CD4-positive, alpha-beta T cell (primary cell): ENCODE measurements at regions not wholly inside any gene's neighbourhood (a gene's known extent, or its start where the extent isn't known, plus 50 kb on each side); places are given as distances from the start of the nearest gene placed in this dataset.

Experiments
- ATAC-seq: fragments of 200-7000 bp; cut with Tn5 transposase; one replicate; pipeline ENCODE4 v1.10.0; 2022; ENCODE audit warnings: mild to moderate bottlenecking; ENCODE audit not compliant: poor library complexity
- CTCF ChIA-PET: fragments of 350-600 bp; sonication (Branson Sonifier 250); formaldehyde crosslinking; loops from one replicate; lab custom pipeline; 2021; ENCODE audit warnings: antibody characterized with exemption, inconsistent platforms; lab: Charles Lee
- POLR2A ChIA-PET: fragments of 350-600 bp; sonication (Branson Sonifier 250); formaldehyde crosslinking; loops from one replicate; lab custom pipeline; 2021; ENCODE audit warnings: antibody characterized with exemption, inconsistent platforms; lab: Charles Lee
- DNase-seq, 14 experiments: peaks; one replicate each; pipeline ENCODE4 v3.0.0-alpha.2; 2013 to 2020; ENCODE audit warnings: mixed read lengths in 2 of 14
- H3K27ac ChIP-seq, 2 donors: one replicate each; pipeline versions ENCODE4 v1.5.1 to v1.7.0; 2013; ENCODE audit warnings: low read length in 2 of 2, low read depth in 1 of 2, mild to moderate bottlenecking in 1 of 2
- H3K27me3 ChIP-seq, 2 experiments: 1 replicate in 1 of 2; 2 replicates in 1 of 2; pipeline versions ENCODE4 v1.6.1 to v1.7.0; 2013; ENCODE audit warnings: low read length in 2 of 2, control low read depth in 1 of 2, mild to moderate bottlenecking in 1 of 2, moderate library complexity in 1 of 2; ENCODE audit not compliant: insufficient read depth in 2 of 2, control insufficient read depth in 1 of 2
- H3K36me3 ChIP-seq: one replicate; pipeline ENCODE4 v1.6.1; 2013; ENCODE audit warnings: low read length, control low read depth; ENCODE audit not compliant: insufficient read depth
- H3K4me1 ChIP-seq: one replicate; pipeline ENCODE4 v1.6.1; 2013; ENCODE audit warnings: low read length, control low read depth; ENCODE audit not compliant: insufficient read depth
- H3K4me3 ChIP-seq: one replicate; pipeline ENCODE4 v1.5.1; 2013; ENCODE audit warnings: mild to moderate bottlenecking, low read length, moderate library complexity
- H3K9me3 ChIP-seq, 2 experiments: 1 replicate in 1 of 2; 2 replicates in 1 of 2; pipeline versions ENCODE4 v1.6.1 to v1.7.0; 2013; ENCODE audit warnings: low read length in 2 of 2, mild to moderate bottlenecking in 2 of 2, control low read depth in 1 of 2, moderate library complexity in 1 of 2; ENCODE audit not compliant: control insufficient read depth in 1 of 2, insufficient read depth in 1 of 2
- H3K27ac Mint-ChIP-seq: one replicate; pipeline ENCODE4 v1.8.0; 2020; ENCODE audit warnings: mixed read lengths
- H3K27me3 Mint-ChIP-seq: one replicate; pipeline ENCODE4 v1.8.0; 2021; ENCODE audit warnings: mixed read lengths
- H3K36me3 Mint-ChIP-seq: one replicate; pipeline ENCODE4 v1.8.0; 2021; ENCODE audit warnings: low read depth, mixed read lengths
- H3K4me1 Mint-ChIP-seq: one replicate; pipeline ENCODE4 v1.8.0; 2021; ENCODE audit warnings: low read depth, mixed read lengths
- H3K4me3 Mint-ChIP-seq: one replicate; pipeline ENCODE4 v1.8.0; 2020; ENCODE audit warnings: mild to moderate bottlenecking, mixed read lengths
- H3K9me3 Mint-ChIP-seq: one replicate; pipeline ENCODE4 v1.8.0; 2020; ENCODE audit warnings: mixed read lengths
- CTCF ChIP-seq: fragments of 200-600 bp; IDR thresholded peaks from one replicate; pipeline ENCODE4 v1.8.0; 2022; ENCODE audit warnings: antibody characterized with exemption, mild to moderate bottlenecking
- intact Hi-C, 2 experiments: fragments of 100-400 bp; cut with DNase I in 1 of 2; cut with micrococcal nuclease in 1 of 2; formaldehyde crosslinking; loops; one replicate each; pipeline versions ENCODE4 v1.15.1 to v1.9.0; 2023 to 2025; cut with DNase I, micrococcal nuclease

DNA sequence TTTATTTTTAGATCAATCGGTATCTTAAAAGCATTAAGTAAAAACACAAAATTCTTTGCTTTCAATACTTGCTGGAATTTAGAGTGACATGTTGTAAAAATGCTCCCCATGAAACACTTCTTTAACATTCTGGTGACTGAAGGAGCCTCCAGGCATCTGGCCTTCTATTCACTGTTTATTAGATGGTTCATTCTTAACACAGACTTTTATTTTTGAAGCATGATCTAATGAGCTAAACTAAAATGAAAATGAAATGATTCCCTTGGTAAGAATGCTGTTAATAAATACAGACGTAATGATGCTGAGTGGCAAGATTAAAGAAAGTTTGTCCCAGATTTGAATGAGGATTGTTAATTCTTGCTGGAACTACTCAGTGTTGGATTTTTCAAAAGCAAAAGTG lies 698.4 kb downstream of the TENT5A start:
- H3K4me3 Mint-ChIP-seq, result no peak overlapping the region
- no peaks in the 10 kb centered on the region for H3K9me3 ChIP-seq
- no peak for DNase-seq
- no peak overlapping the region for H3K27ac Mint-ChIP-seq
- H3K27me3 Mint-ChIP-seq, result no peaks in the 10 kb centered on the region
- H3K36me3 Mint-ChIP-seq, result no peaks in the 10 kb centered on the region
- H3K27me3 ChIP-seq, result no peaks in the 10 kb centered on the region
- ChIA-PET CTCF (no interaction called here), POLR2A (no interaction called here)
- intact Hi-C loops, result no loop called here
- H3K27ac ChIP-seq, result no peak overlapping the region
- ATAC-seq, result no peak
- no peaks in the 10 kb centered on the region for H3K4me1 Mint-ChIP-seq
- no peaks in the 10 kb centered on the region for H3K36me3 ChIP-seq
- H3K9me3 Mint-ChIP-seq, result peaks cover 4% of the 10 kb centered on the region
- no peaks in the 10 kb centered on the region for H3K4me1 ChIP-seq
- TF ChIP-seq CTCF, result no peak
- no peak overlapping the region for H3K4me3 ChIP-seq

- intact Hi-C loops, result no loop called here
Observed at GRCh38 chr6:81051952-81052351, 700.5 kb downstream of the TENT5A start.

GRCh38 chr6:81049425-81050042 lies 702.9 kb downstream of the TENT5A start:
- Mint-ChIP-seq H3K9me3 (peaks cover 4% of the 10 kb centered on the region), H3K4me1 (no peaks in the 10 kb centered on the region), H3K36me3 (no peaks in the 10 kb centered on the region), H3K27ac (no peak overlapping the region), H3K27me3 (no peaks in the 10 kb centered on the region), H3K4me3 (no peak overlapping the region)
- Histone ChIP-seq H3K4me3 (no peak overlapping the region), H3K9me3 (no peaks in the 10 kb centered on the region), H3K36me3 (no peaks in the 10 kb centered on the region), H3K27ac (no peak overlapping the region), H3K4me1 (no peaks in the 10 kb centered on the region), H3K27me3 (no peaks in the 10 kb centered on the region)
- intact Hi-C loops, result no loop called here
- TF ChIP-seq CTCF, result no peak
- ATAC-seq (no peak), DNase-seq (no peak)
- POLR2A ChIA-PET, result no interaction called here
- CTCF ChIA-PET, result no interaction called here

More at GRCh38 chr6:81051952-81052351, 700.5 kb downstream of the TENT5A start:
- ChIA-PET CTCF (no interaction called here), POLR2A (no interaction called here)
- H3K4me1 Mint-ChIP-seq, result no peaks in the 10 kb centered on the region
- DNase-seq (no peak), ATAC-seq (no peak)
- peaks cover 4% of the 10 kb centered on the region for H3K9me3 Mint-ChIP-seq
- no peaks in the 10 kb centered on the region for H3K27me3 ChIP-seq
- H3K27ac Mint-ChIP-seq, result no peak overlapping the region
- no peaks in the 10 kb centered on the region for H3K4me1 ChIP-seq
- TF ChIP-seq CTCF, result no peak
- H3K4me3 Mint-ChIP-seq, result no peak overlapping the region
- H3K27me3 Mint-ChIP-seq, result no peaks in the 10 kb centered on the region
- H3K36me3 Mint-ChIP-seq, result no peaks in the 10 kb centered on the region
- H3K36me3 ChIP-seq, result no peaks in the 10 kb centered on the region
- no peaks in the 10 kb centered on the region for H3K9me3 ChIP-seq
- no peak overlapping the region for H3K4me3 ChIP-seq
- no peak overlapping the region for H3K27ac ChIP-seq
